Osteocyte (in vitro differentiated cells): ENCODE measurements at regions not wholly inside any gene's neighbourhood (a gene's known extent, or its start where the extent isn't known, plus 50 kb on each side); places are given as distances from the start of the nearest gene placed in this dataset.

Source experiments
- DNase-seq: peaks from one replicate; pipeline ENCODE4 v3.0.0; 2021; ENCODE audit warnings: mixed read lengths; ENCODE audit not compliant: unreplicated experiment; ENCODE audit errors: extremely low spot score
- H3K27ac Mint-ChIP-seq: one replicate; pipeline ENCODE4 v1.8.0; 2021; ENCODE audit warnings: mild to moderate bottlenecking, mixed read lengths; ENCODE audit not compliant: unreplicated experiment
- H3K27me3 Mint-ChIP-seq: one replicate; pipeline ENCODE4 v1.8.0; 2021; ENCODE audit warnings: mixed read lengths; ENCODE audit not compliant: unreplicated experiment
- H3K36me3 Mint-ChIP-seq: one replicate; pipeline ENCODE4 v1.8.0; 2021; ENCODE audit warnings: mixed read lengths; ENCODE audit not compliant: unreplicated experiment
- H3K4me1 Mint-ChIP-seq: one replicate; pipeline ENCODE4 v1.8.0; 2021; ENCODE audit warnings: mixed read lengths; ENCODE audit not compliant: unreplicated experiment
- H3K4me3 Mint-ChIP-seq: one replicate; pipeline ENCODE4 v1.8.0; 2021; ENCODE audit warnings: mild to moderate bottlenecking, moderate library complexity, mixed read lengths; ENCODE audit not compliant: unreplicated experiment
- H3K9me3 Mint-ChIP-seq: one replicate; pipeline ENCODE4 v1.8.0; 2021; ENCODE audit warnings: mixed read lengths; ENCODE audit not compliant: unreplicated experiment
- TF ChIP-seq, protein P1 (sequence below): fragments of 200-600 bp; sonication (generic); IDR thresholded peaks from 2 replicates; pipeline ENCODE4 v1.5.0; 2021; ENCODE audit warnings: antibody characterized with exemption, mild to moderate bottlenecking, moderate library complexity

DNA sequence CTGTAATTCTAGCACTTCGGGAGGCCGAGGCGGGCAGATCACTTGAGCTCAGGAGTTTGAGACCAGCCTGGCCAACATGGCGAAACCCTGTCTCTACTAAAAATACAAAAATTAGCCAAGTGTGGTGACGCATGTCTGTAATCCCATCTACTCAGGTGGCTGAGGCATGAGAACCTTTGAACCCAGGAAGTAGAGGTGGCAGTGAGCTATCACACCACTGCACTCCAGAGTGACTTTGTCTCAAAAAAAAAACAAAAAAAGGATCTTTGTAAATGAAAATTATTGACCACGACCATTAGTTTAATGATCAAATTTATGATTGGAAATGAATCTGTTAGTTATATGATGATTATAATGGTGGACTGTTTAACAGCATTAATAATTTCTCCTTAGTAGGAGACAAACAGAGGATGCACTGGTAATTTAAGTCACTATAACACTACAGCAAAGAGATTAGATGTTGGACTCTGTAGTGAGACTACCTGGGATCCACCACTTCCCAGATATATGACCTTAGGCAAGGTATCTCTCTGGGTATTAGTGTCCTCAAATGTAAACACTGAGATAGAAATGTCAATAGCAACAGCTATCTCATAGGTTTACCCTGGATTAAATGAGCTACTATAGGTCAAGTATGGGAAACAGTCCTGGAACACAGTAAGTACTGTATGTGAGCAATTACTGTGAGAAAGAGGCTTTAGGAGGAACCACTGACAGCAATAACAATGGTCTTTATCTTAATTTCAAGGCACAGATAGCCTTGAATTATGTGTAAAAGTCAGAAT is 214.7 kb downstream of the NOVA1 start:
- H3K36me3 Mint-ChIP-seq = no peaks in the 10 kb centered on the region
- peaks cover 29% of the 10 kb centered on the region for H3K9me3 Mint-ChIP-seq
- H3K4me3 Mint-ChIP-seq = no peak overlapping the region
- TF ChIP-seq, protein P1, sequence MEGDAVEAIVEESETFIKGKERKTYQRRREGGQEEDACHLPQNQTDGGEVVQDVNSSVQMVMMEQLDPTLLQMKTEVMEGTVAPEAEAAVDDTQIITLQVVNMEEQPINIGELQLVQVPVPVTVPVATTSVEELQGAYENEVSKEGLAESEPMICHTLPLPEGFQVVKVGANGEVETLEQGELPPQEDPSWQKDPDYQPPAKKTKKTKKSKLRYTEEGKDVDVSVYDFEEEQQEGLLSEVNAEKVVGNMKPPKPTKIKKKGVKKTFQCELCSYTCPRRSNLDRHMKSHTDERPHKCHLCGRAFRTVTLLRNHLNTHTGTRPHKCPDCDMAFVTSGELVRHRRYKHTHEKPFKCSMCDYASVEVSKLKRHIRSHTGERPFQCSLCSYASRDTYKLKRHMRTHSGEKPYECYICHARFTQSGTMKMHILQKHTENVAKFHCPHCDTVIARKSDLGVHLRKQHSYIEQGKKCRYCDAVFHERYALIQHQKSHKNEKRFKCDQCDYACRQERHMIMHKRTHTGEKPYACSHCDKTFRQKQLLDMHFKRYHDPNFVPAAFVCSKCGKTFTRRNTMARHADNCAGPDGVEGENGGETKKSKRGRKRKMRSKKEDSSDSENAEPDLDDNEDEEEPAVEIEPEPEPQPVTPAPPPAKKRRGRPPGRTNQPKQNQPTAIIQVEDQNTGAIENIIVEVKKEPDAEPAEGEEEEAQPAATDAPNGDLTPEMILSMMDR = no peak
- H3K27ac Mint-ChIP-seq = no peak overlapping the region
- no peaks in the 10 kb centered on the region for H3K4me1 Mint-ChIP-seq
- DNase-seq = no peak
- no peaks in the 10 kb centered on the region for H3K27me3 Mint-ChIP-seq

DNA sequence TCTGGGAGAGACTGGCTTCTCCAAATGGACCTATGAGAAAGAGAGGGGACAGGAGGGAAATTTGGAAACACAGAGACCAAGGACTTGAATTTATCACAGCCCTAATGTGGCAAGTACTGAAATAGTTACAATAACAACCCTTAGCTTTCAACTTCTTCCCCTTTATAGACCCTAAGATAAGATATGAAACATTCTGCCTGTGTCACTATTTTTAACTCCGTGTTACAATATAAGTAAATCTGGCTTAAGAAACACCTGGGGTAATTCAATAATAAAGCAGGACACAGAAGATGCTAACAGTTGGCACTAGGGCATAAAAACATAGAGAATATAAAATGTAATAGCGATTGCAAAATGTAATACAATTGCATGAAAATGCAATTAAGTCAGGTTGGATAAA is 216.4 kb downstream of the NOVA1 start:
- Mint-ChIP-seq H3K27ac (no peak overlapping the region), H3K36me3 (no peaks in the 10 kb centered on the region), H3K9me3 (peaks cover 33% of the 10 kb centered on the region), H3K4me1 (no peaks in the 10 kb centered on the region), H3K4me3 (no peak overlapping the region), H3K27me3 (no peaks in the 10 kb centered on the region)
- no peak for DNase-seq
- TF ChIP-seq, protein P1 = no peak

DNA sequence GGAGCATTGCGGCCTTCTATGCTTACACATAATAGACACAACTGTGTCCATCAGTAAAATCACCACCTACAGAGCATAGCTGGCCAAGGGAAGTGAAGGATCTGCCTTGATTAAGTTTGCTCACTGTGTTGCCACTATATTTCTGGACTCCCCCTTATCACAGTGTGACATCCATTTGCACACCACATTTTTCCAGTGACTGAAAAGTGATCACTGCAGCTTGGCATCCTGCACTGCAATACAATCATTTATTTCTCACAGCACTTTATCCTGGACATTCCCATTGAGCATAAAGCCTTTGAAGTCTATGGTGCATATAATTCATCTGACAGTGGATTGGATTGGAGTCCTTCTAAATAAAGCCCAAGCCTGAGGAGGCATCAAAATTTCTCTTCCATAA is 217.2 kb downstream of the NOVA1 start:
- TF ChIP-seq, protein P1 = no peak
- H3K27me3 Mint-ChIP-seq = no peaks in the 10 kb centered on the region
- no peak overlapping the region for H3K27ac Mint-ChIP-seq
- H3K9me3 Mint-ChIP-seq = peaks cover 33% of the 10 kb centered on the region
- no peak overlapping the region for H3K4me3 Mint-ChIP-seq
- DNase-seq = no peak
- H3K4me1 Mint-ChIP-seq = no peaks in the 10 kb centered on the region
- H3K36me3 Mint-ChIP-seq = no peaks in the 10 kb centered on the region

DNA sequence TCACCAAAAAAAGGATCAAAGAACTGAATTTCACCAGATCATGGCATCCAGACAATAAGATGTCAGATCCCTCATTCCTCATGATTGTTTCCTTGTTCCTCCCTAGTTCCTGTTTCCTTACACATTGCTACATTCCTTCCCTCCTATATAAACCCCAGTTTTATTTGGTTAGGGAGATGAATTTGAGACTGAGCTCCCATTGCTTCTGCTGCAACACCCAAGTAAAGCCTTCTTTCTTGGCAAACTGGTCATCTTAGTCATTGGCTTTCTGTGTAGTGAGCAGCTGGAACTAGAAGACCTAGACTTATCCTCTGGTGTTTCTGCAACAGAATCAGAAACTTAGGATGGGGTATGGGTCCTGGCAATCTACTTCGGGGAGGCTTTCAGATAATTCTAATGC is 217.9 kb downstream of the NOVA1 start:
- no peaks in the 10 kb centered on the region for H3K27me3 Mint-ChIP-seq
- no peaks in the 10 kb centered on the region for H3K4me1 Mint-ChIP-seq
- H3K36me3 Mint-ChIP-seq = no peaks in the 10 kb centered on the region
- DNase-seq = no peak
- H3K4me3 Mint-ChIP-seq = no peak overlapping the region
- H3K9me3 Mint-ChIP-seq = peaks cover 33% of the 10 kb centered on the region
- H3K27ac Mint-ChIP-seq = no peak overlapping the region
- TF ChIP-seq, protein P1 = no peak

DNA sequence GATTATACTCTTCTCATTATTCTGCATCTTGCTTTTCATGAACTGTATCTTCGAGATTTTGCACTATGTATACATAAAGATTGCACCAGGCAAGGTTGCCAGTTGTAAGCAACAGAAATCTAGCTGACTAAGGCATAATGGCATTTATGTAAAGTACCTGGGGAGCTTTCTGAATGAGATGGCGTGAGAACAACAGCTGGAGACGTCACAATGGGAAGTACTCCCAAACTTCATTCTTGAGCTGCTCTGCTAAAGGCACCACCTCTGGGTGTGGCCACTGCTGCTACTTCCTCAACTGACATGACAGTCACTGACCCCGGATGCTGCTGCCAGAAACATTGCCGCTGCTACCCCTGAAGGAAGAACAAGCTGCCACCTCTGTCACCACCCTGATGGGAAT is 220.7 kb downstream of the NOVA1 start:
- Mint-ChIP-seq H3K4me1 (no peaks in the 10 kb centered on the region), H3K4me3 (no peak overlapping the region), H3K36me3 (no peaks in the 10 kb centered on the region), H3K9me3 (peaks cover 32% of the 10 kb centered on the region), H3K27me3 (no peaks in the 10 kb centered on the region), H3K27ac (no peak overlapping the region)
- no peak for DNase-seq
- TF ChIP-seq, protein P1 = no peak
